GM23338 (cell line): ENCODE measurements at regions not wholly inside any gene's neighbourhood (a gene's known extent, or its start where the extent isn't known, plus 50 kb on each side); places are given as distances from the start of the nearest gene placed in this dataset.

Source experiments
- ATAC-seq: fragments of 200-7000 bp; cut with Tn5 transposase; 3 replicates; pipeline ENCODE4 v1.9.1; 2020
- DNase-seq: peaks from one replicate; pipeline ENCODE4 v3.0.0-alpha.2; 2015; ENCODE audit warnings: low spot score
- H2AFZ ChIP-seq: fragments of 200-600 bp; sonication (generic); 2 replicates; pipeline ENCODE4 v1.8.0; 2016; ENCODE audit warnings: antibody characterized with exemption, mild to moderate bottlenecking, moderate library complexity
- H3F3A ChIP-seq: fragments of 200-600 bp; sonication (generic); replicated peaks from 2 replicates; pipeline ENCODE4 v1.8.0; 2017; ENCODE audit warnings: antibody characterized with exemption, mixed run types, low read depth
- H3K27ac ChIP-seq: fragments of 200-600 bp; sonication (generic); 2 replicates; pipeline ENCODE4 v1.6.1; 2016; ENCODE audit warnings: low read depth
- H3K27me3 ChIP-seq: fragments of 200-600 bp; sonication (generic); 2 replicates; pipeline ENCODE4 v1.8.0; 2016; ENCODE audit warnings: mild to moderate bottlenecking, mixed run types, moderate library complexity; ENCODE audit not compliant: insufficient read depth
- H3K36me3 ChIP-seq: fragments of 200-600 bp; sonication (generic); 2 replicates; pipeline ENCODE4 v1.8.0; 2016; ENCODE audit warnings: mild to moderate bottlenecking; ENCODE audit not compliant: insufficient read depth
- H3K4me1 ChIP-seq: fragments of 200-600 bp; sonication (generic); 2 replicates; pipeline ENCODE4 v1.8.0; 2016; ENCODE audit warnings: mild to moderate bottlenecking, moderate library complexity; ENCODE audit not compliant: insufficient read depth
- H3K4me2 ChIP-seq: fragments of 200-600 bp; sonication (generic); 2 replicates; pipeline ENCODE4 v1.7.1; 2017; ENCODE audit warnings: mixed run types
- H3K4me3 ChIP-seq: fragments of 200-600 bp; sonication (generic); 2 replicates; pipeline ENCODE4 v1.6.1; 2016; ENCODE audit warnings: mixed run types
- H3K79me2 ChIP-seq: fragments of 200-600 bp; sonication (generic); replicated peaks from 2 replicates; pipeline ENCODE4 v1.8.0; 2017; ENCODE audit warnings: mild to moderate bottlenecking; ENCODE audit not compliant: insufficient read depth
- H3K9me2 ChIP-seq: fragments of 200-600 bp; sonication (generic); 2 replicates; pipeline ENCODE4 v1.8.0; 2017; ENCODE audit not compliant: insufficient read depth
- H4K20me1 ChIP-seq: fragments of 200-600 bp; sonication (generic); replicated peaks from 2 replicates; pipeline ENCODE4 v1.8.0; 2017; ENCODE audit warnings: mild to moderate bottlenecking; ENCODE audit not compliant: insufficient read depth
- H3K27ac Mint-ChIP-seq: 2 replicates; pipeline ENCODE4 v1.8.0; 2020; ENCODE audit warnings: inconsistent platforms, mild to moderate bottlenecking, moderate library complexity, mixed read lengths
- H3K27me3 Mint-ChIP-seq: 3 replicates; pipeline ENCODE4 v1.8.0; 2022; ENCODE audit warnings: low read depth, mild to moderate bottlenecking, moderate library complexity, mixed read lengths, inconsistent platforms; ENCODE audit not compliant: insufficient read depth, poor library complexity
- H3K36me3 Mint-ChIP-seq: 3 replicates; pipeline ENCODE4 v1.8.0; 2021; ENCODE audit warnings: low read depth, mild to moderate bottlenecking, inconsistent platforms, moderate library complexity, mixed read lengths
- H3K4me1 Mint-ChIP-seq: 3 replicates; pipeline ENCODE4 v1.8.0; 2020; ENCODE audit warnings: mild to moderate bottlenecking, inconsistent platforms, mixed read lengths
- H3K4me3 Mint-ChIP-seq: 3 replicates; pipeline ENCODE4 v1.8.0; 2021; ENCODE audit warnings: moderate library complexity, mild to moderate bottlenecking, inconsistent platforms, mixed read lengths
- H3K9me3 Mint-ChIP-seq: 3 replicates; pipeline ENCODE4 v1.8.0; 2020; ENCODE audit warnings: moderate library complexity, mild to moderate bottlenecking, inconsistent platforms, mixed read lengths
- CREB1 ChIP-seq: fragments of 250-450 bp; sonication (Bioruptor Pico); IDR thresholded peaks from 2 replicates; pipeline ENCODE4 v1.5.0; 2020; ENCODE audit warnings: low read depth, mild to moderate bottlenecking, moderate library complexity
- CTCF ChIP-seq, 2 experiments: fragments of 200-600 bp in 1 of 2; sonication (generic) in 1 of 2; conservative IDR thresholded peaks; 2 replicates each; pipeline versions ENCODE4 v1.5.1 to v1.6.1; 2016 to 2017; ENCODE audit warnings: antibody characterized with exemption in 2 of 2, low read depth in 2 of 2, mild to moderate bottlenecking in 2 of 2, moderate library complexity in 1 of 2
- ETS1 ChIP-seq: IDR thresholded peaks from 2 replicates; pipeline ENCODE4 v1.6.1; 2016; ENCODE audit warnings: antibody characterized with exemption
- EZH2 ChIP-seq: fragments of 200-600 bp; sonication (generic); IDR thresholded peaks from one replicate; pipeline ENCODE4 v1.8.0; 2017; ENCODE audit warnings: antibody characterized with exemption, mild to moderate bottlenecking, low read depth; ENCODE audit not compliant: unreplicated experiment
- EZH2phosphoT487 ChIP-seq: fragments of 200-600 bp; sonication (generic); IDR thresholded peaks from one replicate; pipeline ENCODE4 v1.8.1; 2018; ENCODE audit warnings: antibody characterized with exemption; ENCODE audit not compliant: unreplicated experiment
- JUNB ChIP-seq: IDR thresholded peaks from one replicate; pipeline ENCODE4 v1.6.1; 2016; ENCODE audit warnings: antibody characterized with exemption; ENCODE audit not compliant: unreplicated experiment
- NANOG ChIP-seq: IDR thresholded peaks from 2 replicates; pipeline ENCODE4 v1.6.1; 2016; ENCODE audit warnings: antibody characterized with exemption, borderline replicate concordance
- POLR2AphosphoS5 ChIP-seq: IDR thresholded peaks from 2 replicates; pipeline ENCODE4 v1.6.1; 2016; ENCODE audit warnings: antibody characterized with exemption, low read depth
- STAT1 ChIP-seq: IDR thresholded peaks from one replicate; pipeline ENCODE4 v1.6.1; 2016; ENCODE audit warnings: antibody characterized with exemption; ENCODE audit not compliant: unreplicated experiment
- ZNF114 ChIP-seq: fragments of 250-450 bp; sonication (Bioruptor Pico); IDR thresholded peaks from 2 replicates; pipeline ENCODE4 v1.5.0; 2020; ENCODE audit warnings: mild to moderate bottlenecking, moderate library complexity
- ZNF331 ChIP-seq: fragments of 250-450 bp; sonication (Bioruptor Pico); IDR thresholded peaks from 2 replicates; pipeline ENCODE4 v1.5.0; 2020; ENCODE audit warnings: low read depth, mild to moderate bottlenecking, moderate library complexity
- ZNF462 ChIP-seq: fragments of 250-450 bp; sonication (Bioruptor Pico); IDR thresholded peaks from 2 replicates; pipeline ENCODE4 v1.5.0; 2020; ENCODE audit warnings: mild to moderate bottlenecking, moderate library complexity
- TF ChIP-seq, protein P1 (sequence below): IDR thresholded peaks from one replicate; pipeline ENCODE4 v1.6.1; 2018; ENCODE audit warnings: antibody characterized with exemption; ENCODE audit not compliant: unreplicated experiment

GRCh38 chr7:33736521-33737221 lies 168.7 kb upstream of the BMPER start:
- H3K27ac ChIP-seq = no peak overlapping the region
- ATAC-seq (no peak), DNase-seq (no peak)
- H2AFZ ChIP-seq = no peak overlapping the region
- no peaks in the 10 kb centered on the region for H3K9me2 ChIP-seq
- TF ChIP-seq EZH2phosphoT487 (no peak), ETS1 (no peak), JUNB (no peak), CREB1 (CRISPR knock-in tag) (no peak), ZNF114 (CRISPR knock-in tag) (no peak), STAT1 (no peak), NANOG (no peak), ZNF331 (no peak), POLR2AphosphoS5 (no peak), CTCF (conservative IDR thresholded peaks at IDR 0.05; ENCODE audit: low read depth in 2 of 2) (no peak), ZNF462 (no peak), EZH2 (no peak)
- TF ChIP-seq, protein P1, sequence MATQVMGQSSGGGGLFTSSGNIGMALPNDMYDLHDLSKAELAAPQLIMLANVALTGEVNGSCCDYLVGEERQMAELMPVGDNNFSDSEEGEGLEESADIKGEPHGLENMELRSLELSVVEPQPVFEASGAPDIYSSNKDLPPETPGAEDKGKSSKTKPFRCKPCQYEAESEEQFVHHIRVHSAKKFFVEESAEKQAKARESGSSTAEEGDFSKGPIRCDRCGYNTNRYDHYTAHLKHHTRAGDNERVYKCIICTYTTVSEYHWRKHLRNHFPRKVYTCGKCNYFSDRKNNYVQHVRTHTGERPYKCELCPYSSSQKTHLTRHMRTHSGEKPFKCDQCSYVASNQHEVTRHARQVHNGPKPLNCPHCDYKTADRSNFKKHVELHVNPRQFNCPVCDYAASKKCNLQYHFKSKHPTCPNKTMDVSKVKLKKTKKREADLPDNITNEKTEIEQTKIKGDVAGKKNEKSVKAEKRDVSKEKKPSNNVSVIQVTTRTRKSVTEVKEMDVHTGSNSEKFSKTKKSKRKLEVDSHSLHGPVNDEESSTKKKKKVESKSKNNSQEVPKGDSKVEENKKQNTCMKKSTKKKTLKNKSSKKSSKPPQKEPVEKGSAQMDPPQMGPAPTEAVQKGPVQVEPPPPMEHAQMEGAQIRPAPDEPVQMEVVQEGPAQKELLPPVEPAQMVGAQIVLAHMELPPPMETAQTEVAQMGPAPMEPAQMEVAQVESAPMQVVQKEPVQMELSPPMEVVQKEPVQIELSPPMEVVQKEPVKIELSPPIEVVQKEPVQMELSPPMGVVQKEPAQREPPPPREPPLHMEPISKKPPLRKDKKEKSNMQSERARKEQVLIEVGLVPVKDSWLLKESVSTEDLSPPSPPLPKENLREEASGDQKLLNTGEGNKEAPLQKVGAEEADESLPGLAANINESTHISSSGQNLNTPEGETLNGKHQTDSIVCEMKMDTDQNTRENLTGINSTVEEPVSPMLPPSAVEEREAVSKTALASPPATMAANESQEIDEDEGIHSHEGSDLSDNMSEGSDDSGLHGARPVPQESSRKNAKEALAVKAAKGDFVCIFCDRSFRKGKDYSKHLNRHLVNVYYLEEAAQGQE = no peak
- H3K36me3 Mint-ChIP-seq = no peaks in the 10 kb centered on the region
- H3K27me3 ChIP-seq = no peaks in the 10 kb centered on the region
- peaks cover 4% of the 10 kb centered on the region for H3K27me3 Mint-ChIP-seq
- no peaks in the 10 kb centered on the region for H3K79me2 ChIP-seq
- H3K4me3 ChIP-seq = no peak overlapping the region
- H3K9me3 Mint-ChIP-seq = no peaks in the 10 kb centered on the region
- no peaks in the 10 kb centered on the region for H3K4me1 ChIP-seq
- no peaks in the 10 kb centered on the region for H3K36me3 ChIP-seq
- no peak overlapping the region for H3K27ac Mint-ChIP-seq
- no peak overlapping the region for H3K4me3 Mint-ChIP-seq
- no peaks in the 10 kb centered on the region for H3F3A ChIP-seq
- H3K4me1 Mint-ChIP-seq = no peaks in the 10 kb centered on the region
- H3K4me2 ChIP-seq = no peak overlapping the region
- no peaks in the 10 kb centered on the region for H4K20me1 ChIP-seq
